SK-N-SH (cell line): ENCODE measurements at regions not wholly inside any gene's neighbourhood (a gene's known extent, or its start where the extent isn't known, plus 50 kb on each side); places are given as distances from the start of the nearest gene placed in this dataset.

ENCODE experiments used
- CTCF ChIA-PET: fragments of 300-600, 350-600 bp; formaldehyde crosslinking; extraction: SDS; loops from one replicate; lab custom pipeline; 2021; lab: Yijun Ruan, JAX
- POLR2A ChIA-PET: fragments of 350-600 bp; sonication (Branson Sonifier 250); formaldehyde crosslinking; extraction: SDS; loops from one replicate; lab custom pipeline; 2020; ENCODE audit warnings: antibody characterized with exemption, inconsistent platforms; lab: Yijun Ruan, JAX
- DNase-seq: peaks from one replicate; pipeline ENCODE4 v3.0.0; 2012
- H2AFZ ChIP-seq: fragments of 200-600 bp; sonication (generic); 2 replicates; pipeline ENCODE4 v1.8.1; 2016; ENCODE audit warnings: antibody characterized with exemption, mild to moderate bottlenecking, low read depth
- H3F3A ChIP-seq: fragments of 200-600 bp; sonication (generic); replicated peaks from 2 replicates; pipeline ENCODE3; 2016; ENCODE audit warnings: antibody characterized with exemption, mild to moderate bottlenecking; ENCODE audit not compliant: insufficient read depth
- H3K27ac ChIP-seq, 2 experiments: fragments of 200-500 bp in 1 of 2; fragments of 200-600 bp in 1 of 2; sonication (Bioruptor generic) in 1 of 2; sonication (generic), shearing (Covaris generic) in 1 of 2; 2 replicates each; pipeline versions ENCODE4 v1.5.1 to v1.6.1; 2014 to 2016; ENCODE audit warnings: low read depth in 2 of 2, inconsistent platforms in 1 of 2, low read length in 1 of 2, mild to moderate bottlenecking in 1 of 2, mixed read lengths in 1 of 2
- H3K27me3 ChIP-seq: fragments of 200-600 bp; sonication (generic), shearing (Covaris generic); 2 replicates; pipeline ENCODE4 v1.6.1; 2016; ENCODE audit warnings: mixed run types; ENCODE audit not compliant: insufficient read depth
- H3K36me3 ChIP-seq, 2 experiments: fragments of 200-500 bp in 1 of 2; fragments of 200-600 bp in 1 of 2; sonication (Bioruptor generic) in 1 of 2; sonication (generic) in 1 of 2; replicated peaks in 1 of 2; 2 replicates each; pipeline versions ENCODE3 to v1.5.1; 2014 to 2016; ENCODE audit warnings: low read length in 1 of 2, mild to moderate bottlenecking in 1 of 2; ENCODE audit not compliant: insufficient read depth in 2 of 2, control insufficient read depth in 1 of 2
- H3K4me1 ChIP-seq, 2 experiments: fragments of 200-500 bp in 1 of 2; fragments of 200-600 bp in 1 of 2; sonication (Bioruptor generic) in 1 of 2; sonication (generic), shearing (Covaris generic) in 1 of 2; 2 replicates each; pipeline versions ENCODE4 v1.5.1 to v1.6.1; 2014 to 2016; ENCODE audit warnings: low read depth in 1 of 2, low read length in 1 of 2, mixed run types in 1 of 2; ENCODE audit not compliant: insufficient read depth in 2 of 2, control insufficient read depth in 1 of 2
- H3K4me2 ChIP-seq: fragments of 200-600 bp; sonication (generic), shearing (Covaris generic); 2 replicates; pipeline ENCODE4 v1.6.1; 2017; ENCODE audit warnings: mixed run types
- H3K4me3 ChIP-seq, 2 experiments: fragments of 200-500 bp in 1 of 2; fragments of 200-600 bp in 1 of 2; sonication (Bioruptor generic) in 1 of 2; sonication (generic), shearing (Covaris generic) in 1 of 2; 2 replicates each; pipeline versions ENCODE4 v1.5.1 to v1.8.1; 2014 to 2016; ENCODE audit warnings: low read depth in 2 of 2, inconsistent platforms in 1 of 2, low read length in 1 of 2, mild to moderate bottlenecking in 1 of 2, mixed read lengths in 1 of 2, moderate library complexity in 1 of 2
- H3K79me2 ChIP-seq: fragments of 200-600 bp; sonication (generic); 2 replicates; pipeline ENCODE4 v1.8.1; 2017; ENCODE audit warnings: mild to moderate bottlenecking; ENCODE audit not compliant: insufficient read depth
- H3K9ac ChIP-seq: fragments of 200-600 bp; sonication (generic); 2 replicates; pipeline ENCODE4 v1.6.1; 2017; ENCODE audit warnings: mixed run types
- H3K9me2 ChIP-seq: fragments of 200-600 bp; sonication (generic); 2 replicates; pipeline ENCODE4 v1.6.1; 2017; ENCODE audit warnings: mixed run types
- H3K9me3 ChIP-seq: fragments of 200-600 bp; sonication (generic); 2 replicates; pipeline ENCODE4 v1.6.1; 2017; ENCODE audit warnings: mixed run types, mild to moderate bottlenecking, moderate library complexity
- H4K20me1 ChIP-seq: fragments of 200-600 bp; sonication (generic); 2 replicates; pipeline ENCODE4 v1.6.1; 2017; ENCODE audit warnings: mild to moderate bottlenecking, mixed run types; ENCODE audit not compliant: insufficient read depth
- CHD2 ChIP-seq: fragments of 150-350 bp; IDR thresholded peaks from 2 replicates; pipeline ENCODE4 v1.6.1; 2018; ENCODE audit warnings: low read length; ENCODE audit not compliant: partially characterized antibody
- ELF1 ChIP-seq: IDR thresholded peaks from 2 replicates; pipeline ENCODE4 v1.4.0; 2012
- EP300 ChIP-seq, 2 experiments: IDR thresholded peaks; 2 replicates each; pipeline versions ENCODE4 v1.4.0 to v1.6.1; 2012; ENCODE audit warnings: borderline replicate concordance in 1 of 2, low read depth in 1 of 2, low read length in 1 of 2
- EZH2phosphoT487 ChIP-seq: fragments of 200-600 bp; sonication (generic); IDR thresholded peaks from 2 replicates; pipeline ENCODE4 v1.6.1; 2017; ENCODE audit warnings: low read depth, mixed run types, mild to moderate bottlenecking, antibody characterized with exemption, moderate library complexity, borderline replicate concordance
- FOSL2 ChIP-seq: IDR thresholded peaks from 2 replicates; pipeline ENCODE4 v1.4.0; 2012; ENCODE audit warnings: low read depth, mild to moderate bottlenecking, moderate library complexity, borderline replicate concordance
- GABPA ChIP-seq: IDR thresholded peaks from 2 replicates; pipeline ENCODE4 v1.4.0; 2012; ENCODE audit warnings: low read depth, mild to moderate bottlenecking
- MXI1 ChIP-seq: IDR thresholded peaks from 2 replicates; pipeline ENCODE4 v1.6.1; 2012; ENCODE audit warnings: mild to moderate bottlenecking, low read depth, low read length, improper control_type of control experiment
- NFIC ChIP-seq: IDR thresholded peaks from 2 replicates; pipeline ENCODE4 v1.4.0; 2012; ENCODE audit warnings: borderline replicate concordance
- NRF1 ChIP-seq: IDR thresholded peaks from 2 replicates; pipeline ENCODE4 v1.6.1; 2012; ENCODE audit warnings: low read depth, mild to moderate bottlenecking, low read length
- PBX3 ChIP-seq: IDR thresholded peaks from 2 replicates; pipeline ENCODE4; 2012
- REST ChIP-seq: IDR thresholded peaks from 2 replicates; pipeline ENCODE4 v1.6.1; 2012; ENCODE audit warnings: mild to moderate bottlenecking, low read depth, low read length, moderate library complexity
- TAF1 ChIP-seq: IDR thresholded peaks from 2 replicates; pipeline ENCODE4 v1.6.1; 2012; ENCODE audit warnings: low read depth, mild to moderate bottlenecking, low read length, moderate library complexity, borderline replicate concordance
- TCF12 ChIP-seq: IDR thresholded peaks from 2 replicates; pipeline ENCODE4 v1.4.0; 2012
- TEAD4 ChIP-seq: IDR thresholded peaks from 2 replicates; pipeline ENCODE4 v1.4.0; 2012; ENCODE audit warnings: mild to moderate bottlenecking, borderline replicate concordance; ENCODE audit not compliant: insufficient read depth
- USF1 ChIP-seq: IDR thresholded peaks from 2 replicates; pipeline ENCODE4 v1.4.0; 2012; ENCODE audit warnings: low read depth, borderline replicate concordance
- YY1 ChIP-seq: IDR thresholded peaks from 2 replicates; pipeline ENCODE4 v1.4.0; 2012; ENCODE audit warnings: low read depth, mild to moderate bottlenecking
- WGBS: methylation state at CpG from one replicate; pipeline ENCODE4 v1.1.6; 2017; ENCODE audit warnings: low lambda C conversion rate; 5-methylcytosine and 5-hydroxymethylcytosine counted together

- no peak for TF ChIP-seq FOSL2
- TF ChIP-seq EP300 (IDR thresholded peaks at IDR 0.05; ENCODE audit: borderline replicate concordance in 1 of 2, low read depth in 1 of 2, low read length in 1 of 2), result no peak
- TF ChIP-seq TCF12, result no peak
- TF ChIP-seq NRF1, result no peak
- no peak for TF ChIP-seq GABPA
- no peak for TF ChIP-seq TEAD4
- no peak for TF ChIP-seq YY1
- TF ChIP-seq PBX3, result no peak
- TF ChIP-seq TAF1, result no peak
- TF ChIP-seq MXI1, result no peak
- no peak for TF ChIP-seq CHD2
- TF ChIP-seq ELF1, result no peak
- TF ChIP-seq USF1, result no peak
- no peak for TF ChIP-seq EZH2phosphoT487
- TF ChIP-seq NFIC, result no peak
- TF ChIP-seq REST, result no peak
- TF ChIP-seq, all 33 proteins: peak for 0
- H3K4me2 ChIP-seq, result no peak overlapping the region
- H3K79me2 ChIP-seq, result no peaks in the 10 kb centered on the region
- H3K4me3 ChIP-seq, result no peak overlapping the region
- H3K27ac ChIP-seq, result no peak overlapping the region
- DNase-seq, result no peak
- H3K36me3 ChIP-seq, result no peaks in the 10 kb centered on the region
- H3K9me3 ChIP-seq, result no peaks in the 10 kb centered on the region
- CTCF ChIA-PET, result interaction anchor here (1.4 to 1.6 kb wide), 2 partner anchors 10 to 11 kb away, joined by 3 to 4 read pairs; no protein-coding TSS in a partner anchor
- no peak overlapping the region for H2AFZ ChIP-seq
- H3F3A ChIP-seq, result no peaks in the 10 kb centered on the region
- H3K4me1 ChIP-seq, result peaks cover 0 to 7% of the 10 kb centered on the region in 2 experiments; a peak in 1 of 4 replicates
- no peak overlapping the region for H3K9ac ChIP-seq
- H3K9me2 ChIP-seq, result no peaks in the 10 kb centered on the region
- POLR2A ChIA-PET, result no interaction called here
- WGBS, result 16% methylated on average over 4 of the region's 4 CpGs
- no peaks in the 10 kb centered on the region for H3K27me3 ChIP-seq
- H4K20me1 ChIP-seq, result no peaks in the 10 kb centered on the region
Measured at GRCh38 chr11:134887896-134888295, 475.9 kb upstream of the B3GAT1 start.
